ENCODE measurements at regions not wholly inside any gene's neighbourhood (a gene's known extent, or its start where the extent isn't known, plus 50 kb on each side); places are given as distances from the start of the nearest gene placed in this dataset.

- TF ChIP-seq, protein P1, sequence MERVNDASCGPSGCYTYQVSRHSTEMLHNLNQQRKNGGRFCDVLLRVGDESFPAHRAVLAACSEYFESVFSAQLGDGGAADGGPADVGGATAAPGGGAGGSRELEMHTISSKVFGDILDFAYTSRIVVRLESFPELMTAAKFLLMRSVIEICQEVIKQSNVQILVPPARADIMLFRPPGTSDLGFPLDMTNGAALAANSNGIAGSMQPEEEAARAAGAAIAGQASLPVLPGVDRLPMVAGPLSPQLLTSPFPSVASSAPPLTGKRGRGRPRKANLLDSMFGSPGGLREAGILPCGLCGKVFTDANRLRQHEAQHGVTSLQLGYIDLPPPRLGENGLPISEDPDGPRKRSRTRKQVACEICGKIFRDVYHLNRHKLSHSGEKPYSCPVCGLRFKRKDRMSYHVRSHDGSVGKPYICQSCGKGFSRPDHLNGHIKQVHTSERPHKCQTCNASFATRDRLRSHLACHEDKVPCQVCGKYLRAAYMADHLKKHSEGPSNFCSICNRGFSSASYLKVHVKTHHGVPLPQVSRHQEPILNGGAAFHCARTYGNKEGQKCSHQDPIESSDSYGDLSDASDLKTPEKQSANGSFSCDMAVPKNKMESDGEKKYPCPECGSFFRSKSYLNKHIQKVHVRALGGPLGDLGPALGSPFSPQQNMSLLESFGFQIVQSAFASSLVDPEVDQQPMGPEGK (CRISPR knock-in tag; IDR thresholded peaks at IDR 0.05; ENCODE audit: borderline replicate concordance): no peak
Observed at GRCh38 chr1:30447080-30447479, 276.3 kb downstream of the MATN1 start (continued).

- ATAC-seq: no peak
Observed at GRCh38 chr1:30446508-30446907, 276.9 kb downstream of the MATN1 start.

DNA sequence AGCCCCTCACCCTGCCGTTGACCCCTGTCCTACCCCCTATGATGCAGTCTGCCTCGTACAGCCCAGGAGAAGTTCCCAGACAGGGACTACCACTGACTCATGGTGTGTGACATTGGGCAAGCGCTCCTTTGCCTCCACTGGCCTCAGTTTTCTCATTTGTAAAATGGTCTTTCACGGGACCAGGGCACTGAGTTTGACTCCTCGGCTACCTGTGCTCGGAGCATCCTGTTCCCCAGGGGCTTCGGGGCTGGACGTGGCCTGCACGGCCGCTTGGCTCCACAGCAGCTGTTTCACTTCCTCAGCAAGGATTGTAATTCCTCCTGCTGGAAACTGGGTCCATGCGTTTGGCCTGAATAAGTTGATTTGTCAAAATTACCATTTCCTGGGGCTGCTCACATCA lies 277.3 kb downstream of the MATN1 start:
- no peak for ATAC-seq
- TF ChIP-seq, protein P2, sequence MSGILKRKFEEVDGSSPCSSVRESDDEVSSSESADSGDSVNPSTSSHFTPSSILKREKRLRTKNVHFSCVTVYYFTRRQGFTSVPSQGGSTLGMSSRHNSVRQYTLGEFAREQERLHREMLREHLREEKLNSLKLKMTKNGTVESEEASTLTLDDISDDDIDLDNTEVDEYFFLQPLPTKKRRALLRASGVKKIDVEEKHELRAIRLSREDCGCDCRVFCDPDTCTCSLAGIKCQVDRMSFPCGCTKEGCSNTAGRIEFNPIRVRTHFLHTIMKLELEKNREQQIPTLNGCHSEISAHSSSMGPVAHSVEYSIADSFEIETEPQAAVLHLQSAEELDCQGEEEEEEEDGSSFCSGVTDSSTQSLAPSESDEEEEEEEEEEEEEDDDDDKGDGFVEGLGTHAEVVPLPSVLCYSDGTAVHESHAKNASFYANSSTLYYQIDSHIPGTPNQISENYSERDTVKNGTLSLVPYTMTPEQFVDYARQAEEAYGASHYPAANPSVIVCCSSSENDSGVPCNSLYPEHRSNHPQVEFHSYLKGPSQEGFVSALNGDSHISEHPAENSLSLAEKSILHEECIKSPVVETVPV (CRISPR knock-in tag; IDR thresholded peaks at IDR 0.05): no peak
- TF ChIP-seq ZFP30 (CRISPR knock-in tag; IDR thresholded peaks at IDR 0.05) (no peak), ARNTL (CRISPR knock-in tag; IDR thresholded peaks at IDR 0.05; ENCODE audit: borderline replicate concordance, low read depth) (no peak), CSDC2 (CRISPR knock-in tag; IDR thresholded peaks at IDR 0.05) (no peak), POU6F1 (CRISPR knock-in tag; IDR thresholded peaks at IDR 0.05; ENCODE audit: borderline replicate concordance, low read depth) (no peak), ZC3H10 (CRISPR knock-in tag; IDR thresholded peaks at IDR 0.05) (no peak), TOX (CRISPR knock-in tag; IDR thresholded peaks at IDR 0.05; ENCODE audit: borderline replicate concordance) (no peak)
- TF ChIP-seq, protein P3, sequence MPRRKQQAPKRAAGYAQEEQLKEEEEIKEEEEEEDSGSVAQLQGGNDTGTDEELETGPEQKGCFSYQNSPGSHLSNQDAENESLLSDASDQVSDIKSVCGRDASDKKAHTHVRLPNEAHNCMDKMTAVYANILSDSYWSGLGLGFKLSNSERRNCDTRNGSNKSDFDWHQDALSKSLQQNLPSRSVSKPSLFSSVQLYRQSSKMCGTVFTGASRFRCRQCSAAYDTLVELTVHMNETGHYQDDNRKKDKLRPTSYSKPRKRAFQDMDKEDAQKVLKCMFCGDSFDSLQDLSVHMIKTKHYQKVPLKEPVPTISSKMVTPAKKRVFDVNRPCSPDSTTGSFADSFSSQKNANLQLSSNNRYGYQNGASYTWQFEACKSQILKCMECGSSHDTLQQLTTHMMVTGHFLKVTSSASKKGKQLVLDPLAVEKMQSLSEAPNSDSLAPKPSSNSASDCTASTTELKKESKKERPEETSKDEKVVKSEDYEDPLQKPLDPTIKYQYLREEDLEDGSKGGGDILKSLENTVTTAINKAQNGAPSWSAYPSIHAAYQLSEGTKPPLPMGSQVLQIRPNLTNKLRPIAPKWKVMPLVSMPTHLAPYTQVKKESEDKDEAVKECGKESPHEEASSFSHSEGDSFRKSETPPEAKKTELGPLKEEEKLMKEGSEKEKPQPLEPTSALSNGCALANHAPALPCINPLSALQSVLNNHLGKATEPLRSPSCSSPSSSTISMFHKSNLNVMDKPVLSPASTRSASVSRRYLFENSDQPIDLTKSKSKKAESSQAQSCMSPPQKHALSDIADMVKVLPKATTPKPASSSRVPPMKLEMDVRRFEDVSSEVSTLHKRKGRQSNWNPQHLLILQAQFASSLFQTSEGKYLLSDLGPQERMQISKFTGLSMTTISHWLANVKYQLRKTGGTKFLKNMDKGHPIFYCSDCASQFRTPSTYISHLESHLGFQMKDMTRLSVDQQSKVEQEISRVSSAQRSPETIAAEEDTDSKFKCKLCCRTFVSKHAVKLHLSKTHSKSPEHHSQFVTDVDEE (CRISPR knock-in tag; IDR thresholded peaks at IDR 0.05): no peak
- TF ChIP-seq, protein P1 (CRISPR knock-in tag; IDR thresholded peaks at IDR 0.05; ENCODE audit: borderline replicate concordance): no peak

More at GRCh38 chr1:30446508-30446907, 276.9 kb downstream of the MATN1 start:
- TF ChIP-seq CSDC2 (CRISPR knock-in tag; IDR thresholded peaks at IDR 0.05) (no peak), TCF4 (CRISPR knock-in tag; IDR thresholded peaks at IDR 0.05; ENCODE audit: borderline replicate concordance) (no peak), ESRRG (CRISPR knock-in tag; IDR thresholded peaks at IDR 0.05) (no peak), TOX (CRISPR knock-in tag; IDR thresholded peaks at IDR 0.05; ENCODE audit: borderline replicate concordance) (no peak), ARNTL (CRISPR knock-in tag; IDR thresholded peaks at IDR 0.05; ENCODE audit: borderline replicate concordance, low read depth) (no peak), POU6F1 (CRISPR knock-in tag; IDR thresholded peaks at IDR 0.05; ENCODE audit: borderline replicate concordance, low read depth) (no peak), RARB (CRISPR knock-in tag; IDR thresholded peaks at IDR 0.05) (no peak)
- TF ChIP-seq, protein P3 (CRISPR knock-in tag; IDR thresholded peaks at IDR 0.05): no peak
- TF ChIP-seq, protein P4, sequence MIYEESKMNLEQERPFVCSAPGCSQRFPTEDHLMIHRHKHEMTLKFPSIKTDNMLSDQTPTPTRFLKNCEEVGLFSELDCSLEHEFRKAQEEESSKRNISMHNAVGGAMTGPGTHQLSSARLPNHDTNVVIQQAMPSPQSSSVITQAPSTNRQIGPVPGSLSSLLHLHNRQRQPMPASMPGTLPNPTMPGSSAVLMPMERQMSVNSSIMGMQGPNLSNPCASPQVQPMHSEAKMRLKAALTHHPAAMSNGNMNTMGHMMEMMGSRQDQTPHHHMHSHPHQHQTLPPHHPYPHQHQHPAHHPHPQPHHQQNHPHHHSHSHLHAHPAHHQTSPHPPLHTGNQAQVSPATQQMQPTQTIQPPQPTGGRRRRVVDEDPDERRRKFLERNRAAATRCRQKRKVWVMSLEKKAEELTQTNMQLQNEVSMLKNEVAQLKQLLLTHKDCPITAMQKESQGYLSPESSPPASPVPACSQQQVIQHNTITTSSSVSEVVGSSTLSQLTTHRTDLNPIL (CRISPR knock-in tag; IDR thresholded peaks at IDR 0.05; ENCODE audit: low read depth): no peak
- TF ChIP-seq, protein P2 (CRISPR knock-in tag; IDR thresholded peaks at IDR 0.05): no peak
